ENCODE measurements at regions not wholly inside any gene's neighbourhood (a gene's known extent, or its start where the extent isn't known, plus 50 kb on each side); places are given as distances from the start of the nearest gene placed in this dataset.

DNA sequence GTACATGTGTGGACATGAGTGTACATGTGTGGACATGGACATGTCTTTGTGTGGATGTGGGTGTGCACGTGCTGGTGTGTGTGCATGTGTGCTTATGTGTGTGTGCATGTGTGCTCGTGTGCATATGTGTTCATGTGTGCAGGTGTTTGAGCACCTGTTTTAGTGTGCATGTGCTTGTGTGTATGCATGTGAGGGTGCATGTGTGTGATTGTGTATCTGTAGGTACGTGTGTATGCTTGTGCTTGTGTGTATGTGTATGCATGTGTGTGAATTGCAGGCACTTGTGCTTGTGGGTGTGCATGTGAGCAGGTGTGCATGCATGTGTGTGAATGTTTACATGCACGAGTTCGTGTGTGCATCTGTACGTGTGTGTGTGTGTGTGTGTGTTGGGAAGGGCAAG, 300.6 kb upstream of the EEF2KMT start:
- TF ChIP-seq, protein P1, sequence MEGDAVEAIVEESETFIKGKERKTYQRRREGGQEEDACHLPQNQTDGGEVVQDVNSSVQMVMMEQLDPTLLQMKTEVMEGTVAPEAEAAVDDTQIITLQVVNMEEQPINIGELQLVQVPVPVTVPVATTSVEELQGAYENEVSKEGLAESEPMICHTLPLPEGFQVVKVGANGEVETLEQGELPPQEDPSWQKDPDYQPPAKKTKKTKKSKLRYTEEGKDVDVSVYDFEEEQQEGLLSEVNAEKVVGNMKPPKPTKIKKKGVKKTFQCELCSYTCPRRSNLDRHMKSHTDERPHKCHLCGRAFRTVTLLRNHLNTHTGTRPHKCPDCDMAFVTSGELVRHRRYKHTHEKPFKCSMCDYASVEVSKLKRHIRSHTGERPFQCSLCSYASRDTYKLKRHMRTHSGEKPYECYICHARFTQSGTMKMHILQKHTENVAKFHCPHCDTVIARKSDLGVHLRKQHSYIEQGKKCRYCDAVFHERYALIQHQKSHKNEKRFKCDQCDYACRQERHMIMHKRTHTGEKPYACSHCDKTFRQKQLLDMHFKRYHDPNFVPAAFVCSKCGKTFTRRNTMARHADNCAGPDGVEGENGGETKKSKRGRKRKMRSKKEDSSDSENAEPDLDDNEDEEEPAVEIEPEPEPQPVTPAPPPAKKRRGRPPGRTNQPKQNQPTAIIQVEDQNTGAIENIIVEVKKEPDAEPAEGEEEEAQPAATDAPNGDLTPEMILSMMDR (CRISPR knock-in tag; IDR thresholded peaks at IDR 0.05) = no peak
- TF ChIP-seq RAD21 (CRISPR knock-in tag; IDR thresholded peaks at IDR 0.05) (no peak), ZNF354B (CRISPR knock-in tag; IDR thresholded peaks at IDR 0.05) (no peak), EZH2 (conservative IDR thresholded peaks at IDR 0.05; ENCODE audit: low read depth, low read length) (no peak), MXI1 (IDR thresholded peaks at IDR 0.05; ENCODE audit: borderline replicate concordance, low read depth, low read length) (no peak), ATM (IDR thresholded peaks at IDR 0.05; ENCODE audit: borderline replicate concordance) (peak; percentile 78; the same call in 1 of the 2 replicates), JUNB (CRISPR knock-in tag; IDR thresholded peaks at IDR 0.05; ENCODE audit: borderline replicate concordance) (no peak), ZNF12 (CRISPR knock-in tag; IDR thresholded peaks at IDR 0.05) (no peak), POLR2AphosphoS5 (IDR thresholded peaks at IDR 0.05; ENCODE audit: low read depth, low read length) (no peak), CBX2 (IDR thresholded peaks at IDR 0.05; ENCODE audit: low read depth, low read length) (no peak), CBX2 (CRISPR knock-in tag; IDR thresholded peaks at IDR 0.05; ENCODE audit: low read depth) (no peak), KLF6 (CRISPR knock-in tag; IDR thresholded peaks at IDR 0.05) (no peak), GABPA (IDR thresholded peaks at IDR 0.05; ENCODE audit: low read depth, low read length) (no peak), GABPA (CRISPR knock-in tag; IDR thresholded peaks at IDR 0.05; ENCODE audit: low read depth) (no peak), CBX5 (CRISPR knock-in tag; IDR thresholded peaks at IDR 0.05; ENCODE audit: borderline replicate concordance) (no peak)

All from HepG2 (cell line).